Hindlimb muscle (tissue), 1 donor: ENCODE measurements at regions not wholly inside any gene's neighbourhood (a gene's known extent, or its start where the extent isn't known, plus 50 kb on each side); places are given as distances from the start of the nearest gene placed in this dataset.
A peak's percentile ranks its signal among the peaks of the same experiment; 100 is the strongest.
"Not testable (repeated sequence)": the region's sequence is repeated elsewhere in the genome, so short reads cannot be mapped to it uniquely, and the experiment has no call there.

ENCODE experiments used
- DNase-seq: peaks from one replicate; pipeline ENCODE4 v3.0.0-alpha.2; 2013

GRCh38 chr10:3976171-3976570, 191.2 kb upstream of the KLF6 start:
- DNase-seq: no peak

DNA sequence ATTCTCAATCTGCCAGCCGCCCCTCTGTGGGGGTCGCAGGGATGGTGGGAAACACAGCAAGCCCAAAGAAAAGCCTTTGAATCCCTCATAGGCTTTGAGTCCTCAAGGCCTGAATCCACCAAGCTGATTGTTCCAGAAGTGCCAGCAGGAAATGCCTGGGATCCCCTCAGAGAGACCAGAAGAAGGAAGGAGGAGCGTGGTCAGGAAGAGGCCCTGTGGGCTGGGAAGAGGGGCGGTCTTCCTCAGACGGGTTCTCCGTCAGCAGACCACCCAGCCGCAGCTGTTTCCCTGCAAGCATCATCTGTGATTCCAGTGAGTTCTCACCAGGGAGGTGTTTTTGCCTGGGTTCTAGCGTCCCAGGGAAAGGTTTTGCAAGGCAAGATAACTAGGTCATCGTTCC, 190.0 kb upstream of the KLF6 start:
- DNase-seq: no peak

DNA sequence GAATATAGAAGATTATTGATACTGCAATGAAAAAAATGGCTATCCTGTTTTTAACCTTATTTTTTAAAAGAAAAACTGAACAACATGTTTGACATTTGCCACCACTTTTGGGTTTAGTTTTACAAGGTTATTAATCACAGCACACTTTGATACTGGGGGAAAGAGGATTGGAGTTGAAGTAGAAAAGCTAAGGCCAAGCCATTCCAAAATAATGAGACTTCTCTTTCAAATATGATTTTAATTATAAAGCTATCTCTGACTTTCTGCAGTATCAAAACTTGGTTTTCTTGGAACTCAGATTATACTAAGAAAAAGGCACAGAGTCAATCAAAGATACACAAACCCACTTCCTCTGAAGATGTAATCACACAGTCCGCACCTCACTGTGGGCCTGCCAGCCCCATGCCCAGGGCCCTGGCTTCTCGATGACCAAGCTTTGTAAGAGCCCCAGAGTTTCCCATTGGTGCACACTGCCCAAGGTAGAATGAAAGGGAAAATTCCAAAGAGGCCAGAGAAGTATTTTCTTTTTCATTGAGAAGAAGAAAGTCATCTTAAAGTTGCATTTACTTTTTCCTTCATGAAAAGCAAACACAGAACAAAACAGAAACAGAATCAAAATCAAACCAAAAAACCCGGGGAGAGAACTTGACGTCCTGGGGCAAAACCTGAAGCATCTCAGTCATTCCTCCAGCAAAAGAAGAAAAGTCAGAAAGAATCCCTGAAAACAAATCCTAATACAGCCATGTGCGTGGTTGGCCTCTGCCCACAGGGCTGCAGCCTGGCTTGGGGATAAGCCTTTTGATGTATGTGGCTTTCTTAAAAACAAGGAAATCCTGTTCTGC, 187.7 kb upstream of the KLF6 start:
- no peak for DNase-seq

GRCh38 chr10:3971713-3972112, 186.7 kb upstream of the KLF6 start:
- DNase-seq: no peak

DNA sequence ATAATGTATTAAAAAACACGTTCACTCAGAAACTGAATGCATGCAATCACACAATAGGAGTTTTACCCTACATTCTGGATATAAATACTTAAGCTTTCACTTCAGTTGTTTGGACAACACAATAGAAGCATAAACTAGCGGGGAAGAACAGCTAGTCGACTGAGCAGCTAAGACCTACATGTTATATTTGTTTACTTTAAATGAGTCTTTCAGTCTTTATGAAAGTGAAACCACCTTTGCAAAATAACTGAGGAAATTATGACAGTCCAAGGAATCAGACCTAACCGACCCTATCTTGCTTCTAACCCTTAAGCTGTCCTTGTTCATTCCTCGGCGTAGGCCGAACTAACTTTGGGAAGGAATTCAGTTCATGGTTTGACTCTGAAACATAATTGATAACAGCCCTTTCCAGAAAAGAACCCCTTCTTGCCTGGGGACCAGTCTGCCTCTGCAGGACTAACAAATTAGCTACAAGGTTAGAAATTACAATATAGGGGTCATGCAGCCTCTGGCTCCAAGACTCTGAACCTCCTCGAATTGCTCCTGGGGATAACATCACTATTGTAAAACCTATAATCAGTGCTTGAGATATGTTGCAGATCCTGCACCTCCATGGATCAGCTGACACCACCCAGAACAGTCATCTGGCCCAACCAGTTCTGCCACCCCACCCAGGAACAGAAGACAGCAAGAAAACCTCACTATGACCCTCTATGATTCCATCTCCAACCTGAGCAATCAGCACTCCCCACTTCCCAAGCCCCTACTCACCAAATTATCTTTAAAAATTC, 185.1 kb upstream of the KLF6 start:
- no peak for DNase-seq

DNA sequence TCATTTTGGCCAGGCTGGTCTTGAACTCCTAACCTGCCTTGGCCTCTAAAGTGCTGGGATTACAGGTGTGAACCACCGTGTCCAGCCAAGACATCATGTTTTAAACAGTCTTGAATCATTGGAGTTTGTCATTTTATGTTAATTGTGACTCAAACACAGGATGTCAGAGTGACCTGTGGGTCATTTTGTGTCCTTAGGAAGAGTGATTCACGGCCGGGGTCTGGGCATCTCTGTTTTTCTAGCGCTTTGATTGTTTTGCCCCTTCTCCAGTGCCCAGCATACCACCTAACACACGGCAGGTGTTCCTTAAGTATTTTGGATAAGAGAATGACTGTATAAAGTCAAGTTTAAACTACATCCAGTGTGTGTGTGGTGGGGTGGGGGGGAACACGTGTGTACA, 183.7 kb upstream of the KLF6 start:
- DNase-seq: no peak

DNA sequence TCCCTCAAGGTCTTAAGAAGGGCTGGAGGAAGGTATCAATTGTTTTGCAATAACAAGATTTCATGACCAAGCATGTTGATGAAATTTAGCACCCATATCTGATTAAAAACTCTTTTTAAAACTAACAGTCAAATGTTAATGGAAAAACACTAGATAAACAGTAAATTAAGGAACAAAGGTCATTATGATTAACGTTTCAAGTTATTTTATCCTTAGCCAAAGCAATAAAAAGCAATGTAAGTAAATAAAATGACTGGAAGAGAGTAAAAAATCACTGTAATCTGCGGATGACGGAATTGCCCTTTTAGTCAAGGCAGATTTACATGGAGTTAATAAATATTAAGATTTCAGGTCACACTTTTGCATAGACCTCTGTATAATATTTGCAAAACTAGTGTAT, 179.5 kb upstream of the KLF6 start:
- DNase-seq: no peak

GRCh38 chr10:3963191-3963673, 178.2 kb upstream of the KLF6 start:
- DNase-seq: no peak

DNA sequence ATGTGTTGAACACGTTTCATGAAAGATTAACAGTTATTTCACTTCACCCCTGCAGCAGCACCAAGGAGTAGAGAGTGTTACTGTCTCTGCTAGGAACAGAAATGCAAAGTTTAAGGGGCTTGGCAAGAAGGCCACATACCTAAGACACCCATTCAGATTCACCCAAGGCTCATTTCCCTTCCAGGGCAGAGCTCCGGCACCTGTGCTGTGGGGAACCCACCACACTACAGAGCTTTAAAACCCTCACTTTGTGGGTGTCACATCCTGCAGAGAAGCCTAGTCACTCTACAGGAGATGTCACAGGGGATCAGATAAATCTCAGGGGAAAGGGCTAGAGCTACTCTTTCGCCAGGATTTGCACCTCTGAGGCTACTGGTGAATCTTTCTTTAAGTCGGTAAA, 176.1 kb upstream of the KLF6 start:
- no peak for DNase-seq

DNA sequence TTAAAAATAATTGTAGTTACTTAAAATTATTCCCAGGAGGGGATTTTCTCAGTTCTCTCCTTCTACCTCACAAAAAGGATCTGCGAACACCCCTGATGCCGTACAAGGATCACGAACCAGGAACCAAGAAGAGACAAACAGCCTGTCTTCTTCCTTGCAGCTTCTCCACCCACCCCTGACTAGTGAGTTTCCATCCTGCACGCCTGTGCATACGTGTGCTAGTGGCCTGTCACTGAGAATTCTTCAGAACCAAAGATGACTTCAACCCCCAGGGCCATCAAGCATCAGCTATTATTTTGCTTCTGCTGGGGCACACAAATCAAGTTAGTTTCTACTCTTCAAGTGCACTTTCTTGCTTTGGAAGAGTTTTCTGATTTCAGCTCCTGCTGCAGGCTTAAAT, 175.5 kb upstream of the KLF6 start:
- no peak for DNase-seq

- DNase-seq: no peak
These were observed 174.6 kb upstream of the KLF6 start for GRCh38 chr10:3959370-3960325.

DNA sequence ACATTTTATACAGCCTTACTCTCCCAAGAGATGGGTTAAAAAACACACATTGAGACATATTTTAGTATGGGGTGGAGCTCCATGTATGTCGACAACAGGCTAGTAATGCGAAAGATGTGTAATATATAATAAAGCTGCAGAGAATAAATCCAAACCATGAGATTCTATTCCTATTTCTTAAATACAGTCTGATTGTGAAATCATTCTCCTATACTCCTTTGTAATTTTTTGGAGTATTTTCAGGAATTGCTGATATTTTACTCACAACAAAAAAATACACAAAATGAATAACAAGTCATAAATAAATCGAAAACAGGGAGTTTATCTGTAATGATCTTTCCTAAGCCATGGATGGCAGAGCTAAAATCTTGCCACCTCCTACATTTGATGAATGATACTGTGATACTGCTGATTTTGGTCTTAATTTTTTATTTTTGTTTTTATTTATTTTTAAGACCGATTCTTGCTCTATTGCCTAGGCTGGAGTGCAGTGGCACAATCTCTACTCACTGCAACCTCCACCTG, 173.5 kb upstream of the KLF6 start:
- DNase-seq: no peak

DNA sequence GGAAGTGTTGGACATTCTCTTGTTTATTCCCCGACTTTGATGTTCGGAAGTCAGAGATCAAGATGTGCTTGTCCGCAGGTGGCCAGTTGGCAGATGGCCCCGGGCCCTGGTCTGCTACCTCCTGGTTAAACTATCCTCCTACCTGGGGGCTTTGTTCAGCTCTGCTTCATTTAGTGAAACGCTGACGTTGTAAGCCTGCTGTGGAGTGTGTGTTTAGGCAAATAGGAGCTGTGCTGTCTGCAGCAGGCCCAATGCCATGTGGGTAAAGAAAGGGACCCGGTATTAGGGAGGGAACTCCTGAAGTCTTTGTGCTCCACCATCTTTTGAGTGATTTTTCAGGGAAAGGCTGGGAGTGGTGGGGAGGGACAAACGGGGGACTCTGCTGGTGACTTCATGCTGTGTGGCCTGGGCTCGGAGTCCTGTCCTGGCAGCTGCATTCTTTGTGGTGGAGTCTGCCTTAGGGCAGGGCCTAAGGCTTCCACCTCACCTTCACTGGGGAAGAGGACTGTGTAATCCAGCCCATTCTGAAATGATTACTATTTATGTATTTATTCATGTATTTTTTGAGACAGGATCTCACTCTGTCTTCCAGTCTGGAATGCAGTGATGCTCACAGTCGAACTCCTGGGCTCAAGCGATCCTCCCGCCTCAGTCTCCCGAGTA, 171.1 kb upstream of the KLF6 start:
- no peak for DNase-seq

- peak; percentile 63 for DNase-seq
These were observed 170.5 kb upstream of the KLF6 start for GRCh38 chr10:3955493-3955892.

DNA sequence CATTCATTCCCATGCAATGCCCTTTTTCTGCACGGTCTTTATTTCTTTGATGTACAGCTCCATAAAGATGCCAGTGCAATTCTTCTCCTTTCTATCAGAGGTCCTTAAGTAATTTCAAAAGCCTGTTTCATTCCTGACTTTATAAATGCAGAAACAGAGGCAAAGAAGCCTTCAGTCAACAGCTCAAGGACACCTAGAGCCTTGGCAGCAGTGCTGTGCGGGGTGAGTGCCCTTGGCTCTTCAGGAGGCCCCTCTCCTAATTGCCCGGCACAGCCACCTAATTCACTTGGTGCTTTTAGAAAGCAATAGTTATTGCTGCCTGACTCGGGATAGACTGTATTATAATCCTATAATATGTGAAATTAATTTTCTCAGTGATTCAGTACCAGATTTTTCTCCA, 169.6 kb upstream of the KLF6 start:
- no peak for DNase-seq

DNA sequence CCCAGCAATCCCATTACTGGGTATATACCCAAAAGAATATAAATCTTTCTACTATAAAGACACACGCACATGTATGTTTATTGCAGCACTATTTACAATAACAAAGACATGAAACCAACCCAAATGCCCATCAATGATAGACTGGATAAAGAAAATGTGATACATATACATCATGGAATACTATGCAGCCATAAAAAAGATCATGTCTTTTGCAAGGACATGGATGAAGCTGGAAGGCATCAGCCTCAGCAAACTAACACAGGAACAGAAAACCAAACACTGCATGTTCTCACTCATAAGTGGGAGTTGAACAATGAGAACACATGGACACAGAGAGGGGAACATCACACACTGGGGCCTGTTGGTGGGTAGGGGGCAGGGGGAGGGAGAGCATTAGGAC, 169.0 kb upstream of the KLF6 start:
- DNase-seq: not testable (repeated sequence)

DNA sequence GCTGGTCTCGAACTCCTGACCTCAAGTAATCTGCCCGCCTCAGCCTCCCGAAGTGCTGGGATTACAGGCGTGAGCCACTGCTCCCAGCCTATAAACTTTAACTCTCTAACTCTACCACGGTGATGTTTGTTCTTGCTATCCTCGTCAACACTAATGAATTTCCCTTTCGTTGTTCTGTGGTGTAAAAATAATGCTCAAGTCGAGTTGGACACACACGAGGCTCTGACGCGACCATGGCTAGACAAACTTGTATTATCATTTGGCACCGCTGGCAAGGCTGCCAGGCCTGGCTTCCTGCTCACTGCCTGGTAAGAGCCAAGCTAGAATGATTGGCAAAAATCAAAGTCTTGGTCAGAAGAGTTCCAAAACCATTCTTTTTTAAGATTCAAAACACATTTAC, 167.0 kb upstream of the KLF6 start:
- DNase-seq: no peak

DNA sequence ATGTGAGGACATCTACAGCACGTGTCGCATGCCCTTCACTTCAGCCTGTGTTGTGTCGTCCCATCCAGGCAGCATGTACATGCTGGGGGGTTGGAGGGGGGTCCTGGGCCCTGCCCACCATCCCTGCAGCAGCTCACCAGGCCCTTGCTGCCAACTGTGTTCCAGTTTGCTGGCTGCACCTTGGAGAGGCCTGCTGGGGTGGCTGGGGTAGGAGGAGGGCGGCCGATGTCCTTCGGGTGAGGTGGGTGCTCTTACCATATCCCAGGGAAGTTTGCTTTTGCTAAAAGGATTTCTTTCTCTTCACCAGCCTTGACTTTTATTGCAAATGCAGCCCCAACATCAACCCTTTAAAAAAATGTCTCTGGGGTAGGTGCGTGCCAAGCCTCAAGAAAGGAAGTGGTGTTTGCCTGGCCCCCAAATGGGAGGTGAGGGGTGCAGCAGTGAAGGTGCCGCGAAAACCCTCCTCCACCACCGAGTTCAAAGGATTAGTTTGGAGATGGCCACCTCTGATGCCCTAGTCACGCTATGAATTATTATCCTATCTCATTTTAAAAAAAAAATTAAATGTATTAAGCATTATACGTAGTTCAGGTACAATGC, 165.8 kb upstream of the KLF6 start:
- DNase-seq: no peak

DNA sequence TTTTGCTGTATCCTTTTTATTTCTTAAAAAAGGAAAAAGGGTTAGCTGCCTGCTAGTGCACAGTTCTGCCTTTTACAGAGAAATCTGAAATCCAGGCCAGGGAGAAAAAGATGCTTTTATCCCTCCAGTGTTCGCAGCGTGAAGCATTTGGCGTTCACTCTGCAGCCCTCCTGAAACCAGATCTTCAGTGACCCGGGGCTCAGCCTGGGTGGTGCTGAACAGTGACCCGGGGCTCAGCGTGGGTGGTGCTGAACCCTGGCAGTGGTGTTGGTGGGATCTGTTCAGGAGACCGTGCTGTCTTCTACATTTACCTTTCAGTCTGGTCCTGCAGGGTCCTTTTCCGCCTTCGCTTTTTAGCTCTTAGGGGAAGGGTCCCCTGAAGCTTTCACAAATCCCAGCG, 164.7 kb upstream of the KLF6 start:
- DNase-seq: no peak

DNA sequence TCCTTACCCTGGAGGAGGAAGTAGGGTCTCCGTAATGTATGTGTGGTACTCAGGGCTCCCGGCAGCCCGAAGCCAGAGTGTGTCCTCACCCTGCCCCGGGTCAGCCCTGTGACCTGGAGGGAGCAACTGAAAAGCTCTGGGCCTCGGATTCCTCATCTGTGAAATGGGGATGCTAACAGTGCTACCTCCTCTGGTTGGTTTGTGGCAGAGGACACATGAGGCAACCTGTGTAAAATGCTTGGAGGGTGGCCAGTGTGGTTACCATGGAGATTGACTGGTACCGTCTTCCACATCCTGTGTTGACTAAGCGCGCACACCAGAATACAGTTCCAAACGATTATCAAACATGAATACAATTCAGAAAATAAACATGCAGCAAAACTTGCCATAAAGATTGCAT, 163.8 kb upstream of the KLF6 start:
- DNase-seq: no peak
